ENCODE measurements at regions not wholly inside any gene's neighbourhood (a gene's known extent, or its start where the extent isn't known, plus 50 kb on each side); places are given as distances from the start of the nearest gene placed in this dataset.

DNA sequence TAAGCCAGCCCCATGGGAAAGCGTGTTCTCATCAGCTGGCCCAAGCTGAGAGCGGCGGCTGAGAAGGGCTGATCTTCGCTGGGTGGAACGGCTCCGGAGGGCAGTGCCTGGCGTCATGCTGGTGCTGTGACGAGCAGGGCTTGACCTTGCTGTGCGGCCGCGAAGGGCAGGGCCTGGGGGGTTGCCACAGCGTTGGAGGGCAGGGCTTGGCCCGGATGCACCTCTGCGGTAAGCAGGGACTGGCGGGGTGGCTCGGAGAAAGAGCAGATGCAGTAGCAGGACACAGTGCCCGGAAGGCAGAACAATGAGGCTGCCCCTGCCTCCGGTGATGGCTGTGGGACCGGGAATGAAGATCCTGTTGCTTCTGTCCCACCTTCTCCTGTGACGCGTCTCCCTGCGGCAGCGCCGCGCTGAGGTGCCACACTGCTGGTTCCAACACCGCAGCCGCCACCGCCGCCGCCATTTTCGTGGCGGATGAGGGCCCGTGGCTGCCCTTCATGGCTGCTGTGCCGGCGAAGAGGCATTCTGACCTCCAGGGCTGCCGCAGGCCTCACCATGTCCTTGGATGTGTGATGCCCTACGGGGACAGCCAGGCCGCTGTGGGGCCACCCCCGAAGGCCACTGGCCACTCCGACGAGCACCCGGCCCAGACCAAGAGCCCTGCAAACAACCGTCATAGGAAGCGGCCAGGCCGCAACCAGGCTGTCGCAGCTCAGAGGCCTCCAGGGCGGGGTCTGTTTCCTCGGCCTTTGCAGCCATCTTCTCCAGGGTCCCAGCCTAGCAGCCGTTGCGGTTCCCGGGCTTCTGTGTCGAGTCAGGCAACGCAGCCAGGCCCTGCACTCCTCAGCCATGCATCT lies 890.5 kb upstream of the CTNND2 start:
- no peak for DNase-seq
- no peaks in the 10 kb centered on the region for H3K4me1 Mint-ChIP-seq
- no peaks in the 10 kb centered on the region for H3K36me3 Mint-ChIP-seq (ENCODE audit: low read depth)
- H3K27ac Mint-ChIP-seq, result no peak overlapping the region
- ChIA-PET POLR2A (no interaction called here), CTCF (no interaction called here)
- H3K27me3 Mint-ChIP-seq, result no peaks in the 10 kb centered on the region
- no peak overlapping the region for H3K4me3 Mint-ChIP-seq
- peaks cover 22% of the 10 kb centered on the region for H3K9me3 Mint-ChIP-seq

DNA sequence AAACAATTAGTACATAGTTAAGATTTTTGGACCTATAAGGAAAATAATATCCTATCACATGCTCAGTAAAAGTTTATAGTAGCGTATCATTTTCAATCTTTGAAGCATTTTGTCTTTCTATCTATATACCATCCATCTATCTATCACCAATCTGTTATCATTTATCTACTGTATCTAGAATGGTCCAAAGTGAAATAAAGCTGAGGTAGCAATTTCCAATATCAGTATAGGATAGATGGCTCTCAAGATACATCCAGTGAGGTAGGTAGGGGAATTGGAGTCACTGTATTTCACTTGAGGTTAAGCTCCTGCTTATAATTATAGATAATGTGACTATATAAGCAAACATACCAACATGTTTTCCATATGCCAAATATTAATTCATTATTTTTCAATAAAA lies 889.1 kb upstream of the CTNND2 start:
- POLR2A ChIA-PET, result no interaction called here
- H3K36me3 Mint-ChIP-seq (ENCODE audit: low read depth), result no peaks in the 10 kb centered on the region
- no peak for DNase-seq
- no peaks in the 10 kb centered on the region for H3K27me3 Mint-ChIP-seq
- CTCF ChIA-PET, result no interaction called here
- H3K9me3 Mint-ChIP-seq, result peaks cover 24% of the 10 kb centered on the region
- H3K4me1 Mint-ChIP-seq, result no peaks in the 10 kb centered on the region
- H3K27ac Mint-ChIP-seq, result no peak overlapping the region
- no peak overlapping the region for H3K4me3 Mint-ChIP-seq

DNA sequence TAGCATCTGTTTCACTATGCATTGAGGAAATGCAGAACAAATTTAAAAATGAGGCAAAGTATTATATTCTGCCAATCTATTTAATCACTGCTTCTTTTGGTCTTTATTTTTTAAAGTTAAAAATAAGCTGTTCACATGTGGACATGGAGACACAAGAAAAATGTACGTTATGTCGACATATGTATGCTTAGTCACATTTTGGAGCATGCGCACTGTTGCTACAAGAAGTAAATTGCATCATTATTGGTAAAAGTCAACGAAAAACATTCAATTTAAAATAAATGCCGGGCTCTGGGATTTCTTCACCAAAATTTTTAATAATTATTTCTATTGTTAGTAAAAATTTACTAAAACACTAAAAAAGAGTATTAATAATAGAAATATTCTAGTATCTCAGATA lies 876.3 kb upstream of the CTNND2 start:
- DNase-seq, result no peak
- H3K4me1 Mint-ChIP-seq, result no peaks in the 10 kb centered on the region
- ChIA-PET CTCF (no interaction called here), POLR2A (no interaction called here)
- H3K27ac Mint-ChIP-seq, result no peak overlapping the region
- no peak overlapping the region for H3K4me3 Mint-ChIP-seq
- no peaks in the 10 kb centered on the region for H3K36me3 Mint-ChIP-seq (ENCODE audit: low read depth)
- peaks cover 9% of the 10 kb centered on the region for H3K9me3 Mint-ChIP-seq
- no peaks in the 10 kb centered on the region for H3K27me3 Mint-ChIP-seq

DNA sequence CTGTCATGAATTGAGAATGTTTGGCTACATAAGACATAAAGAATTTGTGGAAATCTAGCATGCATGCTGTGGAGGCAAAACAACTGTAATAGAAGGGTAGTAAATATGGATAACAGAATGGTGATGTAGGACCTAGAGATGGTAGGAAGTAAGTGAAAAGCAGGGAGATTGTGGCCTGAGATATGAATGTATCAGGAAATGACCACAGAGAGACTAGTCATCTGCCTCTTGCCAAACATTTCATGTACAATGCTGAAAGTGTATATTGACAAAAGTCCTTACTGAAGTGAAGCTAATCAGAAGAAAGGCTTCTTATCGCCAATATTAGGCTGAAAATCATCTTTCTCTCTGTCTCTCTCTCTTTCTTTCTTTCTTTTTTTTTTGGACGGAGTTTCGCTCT lies 873.1 kb upstream of the CTNND2 start:
- CTCF ChIA-PET, result no interaction called here
- Mint-ChIP-seq H3K27ac (no peak overlapping the region), H3K4me1 (no peaks in the 10 kb centered on the region), H3K27me3 (no peaks in the 10 kb centered on the region), H3K36me3 (ENCODE audit: low read depth) (no peaks in the 10 kb centered on the region), H3K4me3 (no peak overlapping the region), H3K9me3 (peaks cover 4% of the 10 kb centered on the region)
- POLR2A ChIA-PET, result no interaction called here
- no peak for DNase-seq

DNA sequence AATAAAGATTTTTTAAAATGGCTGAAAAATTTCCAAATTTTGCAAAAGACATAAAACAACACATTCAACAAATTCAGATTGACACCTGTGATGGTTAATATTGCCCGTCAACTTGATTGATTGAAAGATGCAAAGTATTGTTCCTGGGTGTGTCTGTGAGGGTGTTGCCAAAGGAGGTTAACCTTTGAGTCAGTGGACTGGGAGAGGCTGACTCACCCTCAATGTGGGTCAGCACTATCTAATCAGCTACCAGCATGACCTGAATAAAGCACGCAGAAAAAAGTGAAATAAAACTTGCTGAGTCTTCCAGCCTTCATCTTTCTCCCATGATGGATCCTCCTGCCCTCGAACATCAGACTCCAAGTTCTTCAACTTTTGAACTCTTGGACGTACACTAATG lies 868.0 kb upstream of the CTNND2 start:
- Mint-ChIP-seq H3K36me3 (ENCODE audit: low read depth) (no peaks in the 10 kb centered on the region), H3K4me3 (no peak overlapping the region), H3K9me3 (peaks cover 2% of the 10 kb centered on the region), H3K4me1 (no peaks in the 10 kb centered on the region), H3K27ac (no peak overlapping the region), H3K27me3 (no peaks in the 10 kb centered on the region)
- POLR2A ChIA-PET, result no interaction called here
- DNase-seq, result no peak
- CTCF ChIA-PET, result no interaction called here

DNA sequence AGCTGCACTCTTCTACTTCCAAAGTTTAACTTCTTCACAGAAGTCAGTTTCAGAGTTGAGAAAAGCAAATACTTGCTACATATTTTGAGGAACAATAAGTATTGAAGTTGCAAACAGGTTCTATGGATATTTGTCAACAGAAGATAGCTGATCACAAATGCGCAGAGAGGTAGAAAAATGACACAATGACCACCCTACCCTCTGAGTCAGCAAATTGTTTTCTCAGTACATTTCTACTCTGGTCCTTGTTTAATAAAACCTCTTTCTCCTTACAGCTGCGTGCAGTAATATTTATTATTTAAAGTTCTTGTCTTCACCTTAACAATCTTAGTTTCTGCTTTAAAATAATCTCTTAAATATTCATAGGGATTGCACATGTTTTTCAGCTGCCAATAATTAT lies 855.1 kb upstream of the CTNND2 start:
- no peaks in the 10 kb centered on the region for H3K36me3 Mint-ChIP-seq (ENCODE audit: low read depth)
- H3K9me3 Mint-ChIP-seq, result no peaks in the 10 kb centered on the region
- CTCF ChIA-PET, result no interaction called here
- POLR2A ChIA-PET, result no interaction called here
- no peaks in the 10 kb centered on the region for H3K4me1 Mint-ChIP-seq
- no peaks in the 10 kb centered on the region for H3K27me3 Mint-ChIP-seq
- no peak for DNase-seq
- H3K27ac Mint-ChIP-seq, result no peak overlapping the region
- H3K4me3 Mint-ChIP-seq, result no peak overlapping the region

DNA sequence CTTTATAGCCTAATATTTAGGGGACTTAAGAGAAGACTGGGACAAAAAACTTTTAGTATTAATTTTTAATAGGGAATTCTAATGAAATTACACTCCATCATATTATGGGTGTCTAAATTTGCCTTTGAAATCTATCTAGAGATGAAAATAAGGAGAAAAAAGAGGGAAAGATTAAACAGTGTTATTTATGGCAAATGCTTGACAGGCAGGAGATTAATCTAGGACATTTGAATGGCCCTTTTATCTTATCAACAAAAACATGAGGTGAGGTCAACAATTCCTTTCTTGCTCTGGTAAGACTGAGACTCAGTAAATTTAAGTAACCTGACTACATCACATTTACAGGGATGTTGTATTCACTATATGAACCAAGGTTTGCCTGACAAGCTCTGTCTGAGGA lies 852.8 kb upstream of the CTNND2 start:
- H3K4me3 Mint-ChIP-seq, result no peak overlapping the region
- H3K4me1 Mint-ChIP-seq, result no peaks in the 10 kb centered on the region
- CTCF ChIA-PET, result no interaction called here
- no peaks in the 10 kb centered on the region for H3K27me3 Mint-ChIP-seq
- peaks cover 3% of the 10 kb centered on the region for H3K9me3 Mint-ChIP-seq
- no peak for DNase-seq
- H3K27ac Mint-ChIP-seq, result no peak overlapping the region
- POLR2A ChIA-PET, result no interaction called here
- no peaks in the 10 kb centered on the region for H3K36me3 Mint-ChIP-seq (ENCODE audit: low read depth)

DNA sequence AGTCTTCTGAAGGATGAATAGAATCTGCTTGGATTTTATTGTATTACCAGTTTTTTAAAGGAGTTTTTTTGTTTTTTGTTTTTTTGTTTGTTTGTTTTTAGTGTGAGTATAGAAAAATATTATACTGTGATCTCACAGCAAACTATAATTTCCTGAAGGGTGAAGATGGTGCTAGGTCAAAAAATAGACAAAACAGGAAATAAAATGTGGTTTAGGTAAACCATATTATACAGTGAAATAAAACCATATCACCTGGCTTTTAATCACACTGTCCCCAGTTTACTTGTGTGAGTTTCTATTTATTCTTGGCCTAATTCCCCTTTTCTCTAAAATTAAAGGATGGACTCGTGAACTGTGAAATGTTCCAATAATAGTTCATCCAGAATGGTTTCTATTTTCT lies 841.3 kb upstream of the CTNND2 start:
- no peak for DNase-seq
- CTCF ChIA-PET, result no interaction called here
- Mint-ChIP-seq H3K4me1 (no peaks in the 10 kb centered on the region), H3K9me3 (peaks cover 9% of the 10 kb centered on the region), H3K27me3 (no peaks in the 10 kb centered on the region), H3K36me3 (ENCODE audit: low read depth) (no peaks in the 10 kb centered on the region), H3K27ac (no peak overlapping the region), H3K4me3 (no peak overlapping the region)
- POLR2A ChIA-PET, result no interaction called here

DNA sequence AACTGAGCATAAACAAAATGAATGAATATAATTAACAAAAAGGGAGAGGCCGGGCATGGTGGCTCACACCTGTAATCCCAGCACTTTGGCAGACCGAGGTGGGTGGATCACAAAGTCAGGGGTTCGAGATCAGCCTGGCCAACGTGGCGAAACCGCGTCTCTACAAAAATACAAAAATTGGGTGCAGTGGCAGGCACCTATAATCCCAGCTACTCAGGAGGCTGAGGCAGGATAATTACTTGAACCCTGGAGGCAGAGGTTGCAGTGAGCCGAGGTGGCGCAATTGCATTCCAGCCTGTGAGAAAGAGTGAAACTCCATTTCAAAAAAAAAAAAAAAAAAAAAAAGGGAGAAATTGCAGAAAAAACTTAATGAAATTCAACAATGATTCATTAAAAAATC lies 839.3 kb upstream of the CTNND2 start:
- Mint-ChIP-seq H3K27me3 (no peaks in the 10 kb centered on the region), H3K9me3 (peaks cover 9% of the 10 kb centered on the region), H3K27ac (no peak overlapping the region), H3K4me1 (no peaks in the 10 kb centered on the region), H3K36me3 (ENCODE audit: low read depth) (no peaks in the 10 kb centered on the region), H3K4me3 (no peak overlapping the region)
- ChIA-PET CTCF (no interaction called here), POLR2A (no interaction called here)
- no peak for DNase-seq

DNA sequence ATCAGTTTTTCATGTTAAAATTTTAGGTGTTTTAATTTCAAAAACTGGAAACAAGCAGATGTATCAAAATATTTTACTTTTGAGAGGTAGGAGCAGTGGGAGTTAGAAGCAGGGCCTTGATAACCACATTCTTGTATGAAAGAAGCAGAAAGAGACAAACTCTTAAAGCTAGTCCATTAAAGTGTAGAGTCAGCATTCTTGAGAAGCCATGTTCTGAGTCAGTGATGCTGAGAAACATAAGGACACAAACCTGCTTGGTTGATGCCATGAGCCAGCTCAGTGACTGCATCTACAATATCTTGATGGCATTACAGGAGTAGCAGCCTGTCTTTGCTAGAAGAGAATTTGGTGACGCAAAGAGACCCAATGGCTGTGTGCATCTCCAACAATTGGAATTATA lies 826.1 kb upstream of the CTNND2 start:
- H3K36me3 Mint-ChIP-seq (ENCODE audit: low read depth), result no peaks in the 10 kb centered on the region
- no peak overlapping the region for H3K27ac Mint-ChIP-seq
- no peak for DNase-seq
- H3K4me3 Mint-ChIP-seq, result no peak overlapping the region
- H3K4me1 Mint-ChIP-seq, result no peaks in the 10 kb centered on the region
- H3K9me3 Mint-ChIP-seq, result peaks cover 18% of the 10 kb centered on the region
- ChIA-PET CTCF (no interaction called here), POLR2A (no interaction called here)
- H3K27me3 Mint-ChIP-seq, result no peaks in the 10 kb centered on the region

DNA sequence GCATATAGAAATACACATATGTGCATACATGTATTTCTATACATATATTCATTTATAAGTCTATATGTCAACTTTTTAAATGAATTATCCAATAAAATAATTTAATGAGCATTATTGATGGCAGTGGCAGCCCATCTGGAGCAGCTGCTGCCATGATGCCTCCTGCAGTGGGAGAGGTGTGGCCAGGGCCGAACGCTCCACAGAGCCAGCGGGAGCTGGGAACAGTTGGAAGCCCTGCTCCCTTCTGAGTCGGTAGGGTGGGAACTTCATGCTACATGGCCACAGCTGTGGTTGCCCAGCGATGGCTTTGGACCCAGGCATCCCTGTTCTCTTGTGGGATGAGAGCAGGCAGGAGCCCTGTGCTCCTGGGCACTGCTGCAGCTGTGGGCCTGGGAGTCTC lies 812.4 kb upstream of the CTNND2 start:
- Mint-ChIP-seq H3K36me3 (ENCODE audit: low read depth) (no peaks in the 10 kb centered on the region), H3K27ac (no peak overlapping the region), H3K9me3 (peaks cover 6% of the 10 kb centered on the region), H3K4me1 (no peaks in the 10 kb centered on the region), H3K27me3 (no peaks in the 10 kb centered on the region), H3K4me3 (no peak overlapping the region)
- ChIA-PET CTCF (no interaction called here), POLR2A (no interaction called here)
- DNase-seq, result no peak

DNA sequence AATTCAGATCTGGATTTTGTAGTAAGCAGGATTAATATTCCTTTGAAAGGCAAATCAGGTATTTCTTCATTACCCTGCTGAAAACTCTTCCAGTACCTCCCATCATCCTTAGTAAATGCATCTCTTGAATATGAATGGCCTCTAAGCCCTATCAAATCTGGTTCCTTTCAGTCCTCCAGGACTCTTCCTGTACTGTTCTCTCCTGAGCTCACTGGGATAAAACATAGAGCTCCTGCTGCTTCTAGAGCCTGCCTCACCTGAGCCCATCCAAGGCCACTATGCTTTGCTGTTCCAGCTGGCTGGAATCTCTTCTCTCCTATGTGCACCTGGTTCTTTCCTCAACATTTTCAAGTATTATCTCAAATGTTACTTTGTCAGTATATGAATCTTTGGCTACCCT lies 803.3 kb upstream of the CTNND2 start:
- H3K27me3 Mint-ChIP-seq, result no peaks in the 10 kb centered on the region
- DNase-seq, result no peak
- ChIA-PET CTCF (no interaction called here), POLR2A (no interaction called here)
- no peak overlapping the region for H3K4me3 Mint-ChIP-seq
- H3K36me3 Mint-ChIP-seq (ENCODE audit: low read depth), result no peaks in the 10 kb centered on the region
- H3K9me3 Mint-ChIP-seq, result peaks cover 2% of the 10 kb centered on the region
- H3K4me1 Mint-ChIP-seq, result no peaks in the 10 kb centered on the region
- H3K27ac Mint-ChIP-seq, result no peak overlapping the region

DNA sequence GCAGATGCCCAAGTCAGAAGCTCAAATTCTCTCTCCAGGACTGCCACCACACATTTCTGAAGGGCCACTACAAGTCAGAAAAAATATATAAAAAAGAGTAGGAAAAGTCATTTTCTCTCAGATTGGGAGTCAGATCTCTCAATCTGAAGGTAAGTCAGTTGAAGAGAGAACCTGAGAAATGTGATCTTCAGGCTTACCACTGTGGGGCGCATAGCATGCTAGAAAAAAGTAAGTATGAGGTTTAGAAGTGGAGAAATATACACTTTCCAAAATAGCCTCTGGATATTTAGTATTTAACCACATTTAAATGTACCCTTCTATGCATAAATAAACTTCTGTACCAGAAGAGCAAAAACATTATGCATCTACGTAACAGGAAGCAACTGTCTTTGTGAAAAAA lies 800.7 kb upstream of the CTNND2 start:
- Mint-ChIP-seq H3K4me1 (no peaks in the 10 kb centered on the region), H3K27me3 (no peaks in the 10 kb centered on the region), H3K9me3 (peaks cover 2% of the 10 kb centered on the region), H3K36me3 (ENCODE audit: low read depth) (no peaks in the 10 kb centered on the region), H3K27ac (no peak overlapping the region), H3K4me3 (no peak overlapping the region)
- no peak for DNase-seq
- ChIA-PET CTCF (no interaction called here), POLR2A (no interaction called here)

DNA sequence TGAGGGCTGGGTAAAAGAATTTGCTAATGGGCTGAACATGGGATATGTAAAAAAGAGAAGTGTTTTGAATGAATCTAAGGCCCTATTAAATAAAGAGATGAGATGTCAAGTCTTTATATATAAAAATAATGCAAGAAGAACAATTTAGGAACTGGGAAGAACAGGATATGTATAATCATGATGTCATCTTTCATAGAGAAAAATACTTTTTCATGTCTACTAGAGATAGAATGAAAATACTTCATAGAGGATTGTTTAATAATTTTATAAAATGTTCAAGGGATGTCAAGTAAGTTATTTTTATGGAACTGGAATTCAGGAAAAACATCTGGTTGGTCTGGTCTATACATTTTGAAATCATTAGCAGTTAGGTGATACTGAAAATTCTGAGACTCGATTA lies 799.0 kb upstream of the CTNND2 start:
- H3K4me3 Mint-ChIP-seq, result no peak overlapping the region
- no peak overlapping the region for H3K27ac Mint-ChIP-seq
- no peaks in the 10 kb centered on the region for H3K27me3 Mint-ChIP-seq
- no peaks in the 10 kb centered on the region for H3K36me3 Mint-ChIP-seq (ENCODE audit: low read depth)
- CTCF ChIA-PET, result no interaction called here
- peaks cover 2% of the 10 kb centered on the region for H3K9me3 Mint-ChIP-seq
- H3K4me1 Mint-ChIP-seq, result no peaks in the 10 kb centered on the region
- DNase-seq, result no peak
- POLR2A ChIA-PET, result no interaction called here

DNA sequence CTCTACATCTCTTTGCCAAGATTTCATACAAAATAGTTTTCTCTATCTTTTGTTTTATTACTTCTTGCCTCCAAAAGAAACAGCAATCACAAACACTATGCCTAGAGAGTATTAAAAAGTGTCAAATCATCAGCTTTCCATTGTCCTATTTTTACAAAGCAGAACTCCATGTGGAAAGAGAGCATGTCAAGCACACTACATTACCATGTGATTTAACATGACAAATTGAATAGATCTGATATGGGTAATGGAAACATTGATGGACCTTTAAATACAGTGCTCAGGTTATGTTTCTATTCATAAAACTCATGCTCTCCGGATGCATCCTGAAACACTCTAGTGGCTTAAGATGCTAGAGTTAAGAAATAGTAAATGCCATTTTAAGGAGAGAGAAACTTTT lies 791.4 kb upstream of the CTNND2 start:
- no peak for DNase-seq
- Mint-ChIP-seq H3K4me3 (no peak overlapping the region), H3K27ac (no peak overlapping the region), H3K9me3 (peaks cover 6% of the 10 kb centered on the region), H3K27me3 (no peaks in the 10 kb centered on the region), H3K4me1 (no peaks in the 10 kb centered on the region), H3K36me3 (ENCODE audit: low read depth) (no peaks in the 10 kb centered on the region)
- ChIA-PET POLR2A (no interaction called here), CTCF (no interaction called here)

All from activated CD4-positive, alpha-beta memory T cell treated with anti-CD3 and anti-CD28 coated beads, Interleukin-2, amount 10 ng/mL, durations not matched to agents 7 days and 5 days (primary cell).